GM21576 (cell line): ENCODE measurements at regions not wholly inside any gene's neighbourhood (a gene's known extent, or its start where the extent isn't known, plus 50 kb on each side); places are given as distances from the start of the nearest gene placed in this dataset.
"Not testable (repeated sequence)": the region's sequence is repeated elsewhere in the genome, so short reads cannot be mapped to it uniquely, and the experiment has no call there.

Experiments used
- ATAC-seq: cut with Tn5 transposase; IDR thresholded peaks from one replicate; pipeline ENCODE4 v1.9.1; 2021; ENCODE audit warnings: mild to moderate bottlenecking, moderate library complexity; ENCODE audit not compliant: unreplicated experiment

DNA sequence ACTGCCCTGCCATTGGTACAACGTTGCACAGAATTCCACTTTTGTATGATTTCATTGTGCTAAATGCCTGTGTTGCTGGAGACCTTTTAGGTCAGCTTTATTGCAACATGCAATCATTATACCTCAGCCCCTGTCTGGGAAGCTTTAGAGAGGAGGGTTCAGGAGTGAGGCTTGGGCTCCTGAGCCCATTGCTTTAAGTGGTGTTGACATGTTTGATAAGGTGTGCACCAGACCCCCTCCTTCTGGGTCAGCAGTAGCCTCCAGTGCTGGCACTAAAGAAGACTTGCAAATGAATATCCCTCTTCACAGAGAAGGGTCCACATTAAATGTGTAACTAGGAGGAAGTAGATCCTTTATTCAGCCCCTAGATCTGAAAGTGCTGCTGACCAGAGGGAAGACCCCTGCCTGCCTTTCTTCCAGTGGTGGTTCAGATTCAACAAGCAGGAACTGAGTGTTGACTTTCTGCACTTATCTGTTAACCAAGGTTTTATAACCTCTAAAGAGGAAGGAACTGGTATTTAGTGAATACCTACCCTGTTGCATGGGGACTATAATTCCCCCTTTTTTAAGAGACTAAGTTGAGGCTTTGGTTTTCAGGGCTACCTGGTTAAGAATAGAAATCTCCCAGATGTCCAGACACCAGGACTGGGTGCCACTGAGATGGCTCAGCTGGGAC lies 369.4 kb upstream of the IGFBP3 start:
- ATAC-seq: peak; percentile 16

GRCh38 chr7:46288861-46289260 lies 367.8 kb upstream of the IGFBP3 start:
- no peak for ATAC-seq

- no peak for ATAC-seq
Observed at GRCh38 chr7:46288010-46288409, 366.9 kb upstream of the IGFBP3 start.

- ATAC-seq: no peak
Observed at GRCh38 chr7:46286957-46287356, 365.9 kb upstream of the IGFBP3 start.

GRCh38 chr7:46286356-46286755 lies 365.3 kb upstream of the IGFBP3 start:
- no peak for ATAC-seq

GRCh38 chr7:46285878-46286277 lies 364.8 kb upstream of the IGFBP3 start:
- ATAC-seq: no peak

- no peak for ATAC-seq
Observed at GRCh38 chr7:46283852-46284251, 362.8 kb upstream of the IGFBP3 start.

DNA sequence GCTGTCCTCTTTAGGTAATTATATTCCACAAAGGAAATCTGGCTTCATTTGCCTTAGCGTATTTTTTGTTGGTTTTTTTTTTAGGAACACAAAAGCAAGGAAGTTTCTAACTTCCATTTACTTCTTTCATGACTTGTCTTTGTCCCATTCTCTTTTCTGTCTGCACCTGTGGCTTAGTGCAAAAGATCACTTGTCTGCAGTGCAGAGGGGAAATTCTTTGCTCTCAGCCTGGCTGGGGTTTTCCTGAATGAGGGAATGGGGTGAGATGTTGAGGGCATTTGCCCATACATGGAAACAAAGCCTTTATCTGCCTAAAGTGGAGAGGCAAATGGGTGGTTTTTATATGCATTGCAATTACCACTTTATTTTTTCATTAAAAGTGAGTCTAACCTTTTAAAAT lies 361.1 kb upstream of the IGFBP3 start:
- no peak for ATAC-seq

DNA sequence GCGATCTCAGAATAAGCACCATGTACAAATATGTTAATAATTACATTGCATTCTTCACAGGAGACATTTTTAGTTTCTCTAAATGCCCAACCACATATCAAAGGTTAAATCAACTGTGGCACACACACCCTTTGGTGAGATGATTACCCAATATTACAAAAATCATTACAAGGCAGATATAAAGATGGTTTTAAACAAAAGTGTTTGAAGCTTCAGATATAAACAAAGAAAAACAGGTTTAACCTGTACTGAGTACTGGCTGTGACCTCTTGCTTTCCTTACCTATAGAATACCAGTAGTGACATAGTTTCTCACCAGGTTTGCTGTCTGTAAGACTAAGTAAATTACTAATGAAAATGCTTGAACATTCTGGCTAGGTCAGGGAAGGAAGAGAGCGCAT lies 360.0 kb upstream of the IGFBP3 start:
- ATAC-seq: no peak

DNA sequence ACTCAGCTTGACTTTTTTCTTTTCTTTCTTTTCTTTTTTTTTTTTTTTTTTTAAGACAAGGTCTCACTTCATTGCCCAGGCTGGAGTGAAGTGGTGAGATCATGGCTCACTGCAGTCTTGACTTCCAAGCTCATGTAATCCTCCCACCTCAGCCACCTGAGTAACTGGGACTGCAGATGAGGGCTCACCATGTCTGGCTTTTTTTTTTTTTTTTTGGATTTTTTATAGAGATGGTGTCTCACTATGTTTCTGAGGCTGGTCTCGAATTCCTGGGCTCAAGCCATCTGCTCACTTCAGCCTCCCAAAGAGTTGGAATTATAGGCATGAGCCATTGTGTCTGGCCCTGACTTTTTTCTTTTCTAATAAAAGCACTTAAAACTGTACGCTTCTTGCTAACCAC lies 358.2 kb upstream of the IGFBP3 start:
- no peak for ATAC-seq

GRCh38 chr7:46264646-46265045 lies 343.6 kb upstream of the IGFBP3 start:
- ATAC-seq: no peak

DNA sequence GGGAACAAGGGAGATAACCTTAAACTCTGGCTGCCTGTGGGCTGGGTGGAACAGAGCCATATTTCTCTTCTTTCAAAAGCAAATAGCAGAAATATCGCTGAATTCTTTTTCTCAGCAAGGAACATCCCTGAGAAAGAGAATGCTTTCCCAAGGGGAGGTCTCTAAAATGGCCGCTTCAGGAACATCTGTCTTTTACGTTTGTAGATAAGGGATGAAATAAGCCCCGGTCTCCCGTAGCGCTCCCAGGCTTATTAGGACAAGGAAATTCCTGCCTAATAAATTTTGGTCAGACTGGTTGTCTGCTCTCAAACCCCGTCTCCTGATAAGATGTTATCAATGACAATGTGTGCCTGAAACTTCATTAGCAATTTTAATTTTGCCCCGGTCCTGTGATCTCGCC lies 340.6 kb upstream of the IGFBP3 start:
- not testable (repeated sequence) for ATAC-seq

- no peak for ATAC-seq
Observed at GRCh38 chr7:46259947-46260346, 338.9 kb upstream of the IGFBP3 start.

DNA sequence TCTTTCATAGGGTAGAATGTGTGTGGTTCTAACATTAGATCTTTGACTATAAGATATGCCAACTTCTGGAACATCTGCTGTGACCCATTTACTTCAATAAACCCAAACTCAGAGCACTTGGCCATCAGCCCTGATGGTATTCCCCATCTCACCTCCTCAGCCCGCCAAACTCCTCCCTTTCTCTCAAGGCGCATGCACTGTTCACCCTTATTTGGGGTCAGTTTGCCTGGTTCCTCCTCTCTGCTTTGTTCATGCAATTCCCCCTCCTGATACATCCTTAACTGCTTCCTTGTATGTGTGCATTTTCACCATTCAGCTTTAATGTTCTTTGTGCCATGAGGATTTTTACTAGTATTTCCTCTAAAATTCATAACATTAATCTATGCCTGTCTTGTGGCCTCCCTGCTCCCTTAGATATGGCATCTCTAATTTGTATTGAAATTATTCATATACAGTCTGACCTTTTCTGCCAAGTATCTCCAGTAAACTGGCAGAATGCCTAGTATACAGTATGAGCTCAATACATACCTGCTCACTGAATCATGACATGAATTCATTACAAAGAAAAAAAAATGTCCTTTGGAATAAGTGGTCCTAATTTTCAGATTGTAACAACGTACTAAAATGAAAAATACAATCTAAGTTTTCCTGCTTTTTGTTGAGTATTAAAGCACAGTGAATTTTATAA lies 336.8 kb upstream of the IGFBP3 start:
- ATAC-seq: no peak

DNA sequence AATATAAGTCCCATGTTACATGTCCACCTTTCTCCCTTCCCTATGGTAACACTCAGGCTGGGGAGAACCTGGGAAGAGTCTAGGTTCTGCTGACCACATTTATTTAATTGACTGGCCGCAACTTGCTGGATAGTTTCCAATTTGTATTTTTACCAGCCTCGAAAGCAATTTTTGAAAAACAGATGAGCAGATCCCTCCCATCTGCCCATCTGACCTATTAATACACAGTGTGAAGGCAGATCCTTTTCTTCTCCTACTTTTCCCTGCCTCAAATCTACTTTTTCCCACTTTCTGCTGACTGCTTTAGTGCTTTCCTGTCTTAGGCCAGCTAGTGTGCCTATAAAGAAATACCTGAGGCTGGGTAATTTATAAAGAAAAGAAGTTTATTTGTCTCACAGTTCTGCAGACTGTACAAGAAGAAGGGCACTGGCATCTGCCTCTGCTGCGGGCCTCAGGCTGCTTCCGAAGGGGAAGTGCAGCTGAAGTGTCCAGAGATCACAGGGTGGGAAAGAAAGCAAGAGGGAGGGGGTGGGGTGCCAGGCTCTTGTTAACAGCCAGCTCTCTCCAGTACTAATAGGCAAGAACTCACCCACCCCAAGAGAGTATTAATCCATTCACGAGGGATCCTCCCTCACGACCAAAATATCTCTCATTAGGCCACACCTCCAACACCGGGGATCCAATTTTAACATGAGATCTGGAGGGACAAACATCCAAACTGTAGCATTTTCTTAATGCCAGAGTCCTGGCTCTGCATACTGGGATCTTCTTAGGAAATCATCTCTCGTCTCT lies 336.0 kb upstream of the IGFBP3 start:
- ATAC-seq: no peak

- ATAC-seq: no peak
Observed at GRCh38 chr7:46253520-46253919, 332.4 kb upstream of the IGFBP3 start.

DNA sequence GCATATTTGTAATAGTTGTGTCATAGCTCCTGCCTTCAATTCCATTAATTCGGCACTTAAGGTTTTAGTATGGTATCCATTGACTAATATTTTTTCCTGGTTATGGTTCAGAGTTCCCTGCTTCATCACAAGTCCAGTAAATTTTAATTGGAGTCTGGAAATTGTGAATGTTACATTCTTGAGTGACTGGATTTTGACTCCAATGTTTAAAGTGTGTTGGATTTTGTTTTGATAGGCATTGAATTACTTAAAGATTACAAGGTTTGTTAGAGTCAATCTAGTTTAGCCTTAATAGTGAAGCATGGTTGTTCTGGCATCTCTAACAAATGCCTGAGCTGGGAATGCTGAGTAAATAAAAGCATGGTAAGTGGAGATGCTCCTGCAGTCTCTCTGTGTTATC lies 326.6 kb upstream of the IGFBP3 start:
- ATAC-seq: no peak

- ATAC-seq: no peak
Observed at GRCh38 chr7:46245586-46246111, 324.6 kb upstream of the IGFBP3 start.

DNA sequence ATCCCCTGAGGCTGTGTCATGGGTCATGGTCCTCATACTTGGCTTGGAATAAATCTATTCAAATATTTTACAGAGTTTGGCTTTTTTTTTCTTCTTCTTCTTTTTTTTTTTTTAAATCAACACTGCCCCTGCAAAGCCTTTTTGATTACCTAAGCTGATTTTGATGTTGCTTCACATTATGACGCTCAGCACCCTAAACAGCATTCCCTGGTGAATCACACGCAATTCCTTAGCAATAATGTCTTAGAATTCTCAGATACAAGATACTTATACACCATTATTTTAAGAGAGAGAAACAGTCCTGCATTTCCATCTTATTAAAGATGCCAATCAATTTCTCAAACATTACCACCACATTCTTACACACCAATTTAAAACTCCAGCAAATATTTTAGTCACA lies 323.7 kb upstream of the IGFBP3 start:
- no peak for ATAC-seq

DNA sequence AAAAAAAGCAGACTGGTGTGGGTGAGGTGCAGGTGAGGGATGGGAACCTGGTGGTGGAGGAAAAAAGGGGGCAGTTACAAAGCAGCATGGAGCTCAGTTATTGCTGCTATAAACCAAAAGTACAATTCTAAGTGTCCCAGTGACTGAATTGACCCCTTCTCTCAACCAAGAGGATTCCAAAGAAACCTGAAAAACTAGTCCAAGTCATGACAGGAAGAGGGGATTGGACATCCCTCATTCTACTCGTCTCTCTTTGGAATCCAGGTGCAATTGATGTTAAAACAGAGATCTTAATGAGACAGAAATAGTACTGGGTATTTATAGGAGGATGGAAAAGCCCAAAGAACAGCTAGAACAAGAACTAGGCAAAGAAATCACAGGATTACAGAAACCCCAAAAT lies 322.3 kb upstream of the IGFBP3 start:
- no peak for ATAC-seq

DNA sequence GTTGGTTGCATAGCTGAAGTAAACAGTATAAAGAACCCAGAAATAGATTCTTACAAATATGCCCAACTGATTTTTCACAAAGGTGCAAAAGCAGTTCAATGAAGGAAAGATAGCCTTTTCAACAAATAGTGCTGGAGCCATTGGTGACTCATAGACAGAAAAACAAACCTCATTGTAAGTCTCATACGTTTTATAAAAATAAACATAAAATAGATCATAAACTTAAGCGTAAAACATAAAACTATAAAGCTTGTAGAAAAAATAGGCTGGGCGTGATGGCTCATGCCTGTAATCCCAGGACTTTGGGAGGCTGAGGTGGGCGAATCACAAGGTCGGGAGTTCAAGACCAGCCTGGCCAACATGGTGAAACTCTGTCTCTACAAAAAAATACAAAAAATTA lies 318.8 kb upstream of the IGFBP3 start:
- no peak for ATAC-seq

DNA sequence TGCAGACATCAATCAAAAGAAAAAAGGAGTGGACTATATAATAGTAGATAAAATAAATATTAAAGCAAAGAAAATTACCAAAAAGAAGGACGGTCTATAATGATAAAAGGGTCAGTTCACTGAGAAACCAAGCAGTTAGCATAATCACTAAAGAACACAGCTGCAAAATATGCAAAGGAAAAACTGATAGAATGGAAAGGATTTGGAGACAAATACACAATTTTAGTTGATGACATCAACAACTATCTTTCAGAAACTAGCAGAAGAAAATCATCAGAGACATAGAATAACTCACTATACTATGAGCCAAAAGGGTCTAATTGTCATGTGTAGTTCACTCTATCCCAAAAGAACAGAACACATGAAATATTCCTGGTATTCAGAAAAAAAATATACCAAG lies 316.4 kb upstream of the IGFBP3 start:
- ATAC-seq: no peak
